Uterus (tissue), 3 donors: ENCODE measurements at regions not wholly inside any gene's neighbourhood (a gene's known extent, or its start where the extent isn't known, plus 50 kb on each side); places are given as distances from the start of the nearest gene placed in this dataset.

ENCODE experiments used
- DNase-seq, 2 donors: peaks; one replicate each; pipeline ENCODE4 v3.0.0-alpha.2; 2019 to 2020
- H3K27ac ChIP-seq, 2 donors: fragments of 200-600 bp; sonication (generic); 1 replicate in 1 of 2; 2 replicates in 1 of 2; pipeline ENCODE4 v1.5.1; 2016 to 2018
- H3K27me3 ChIP-seq, 2 donors: fragments of 200-600 bp; sonication (generic); one replicate each; pipeline ENCODE4 v1.5.1; 2018 to 2019; ENCODE audit warnings: control low read depth in 1 of 2
- H3K36me3 ChIP-seq, 2 donors: fragments of 200-600 bp; sonication (generic); one replicate each; pipeline ENCODE4 v1.5.1; 2019; ENCODE audit warnings: control low read depth in 1 of 2
- H3K4me1 ChIP-seq, 2 donors: fragments of 200-600 bp; sonication (generic); one replicate each; pipeline ENCODE4 v1.5.1; 2018 to 2019; ENCODE audit warnings: control low read depth in 1 of 2
- H3K4me3 ChIP-seq, 2 donors: fragments of 200-600 bp; sonication (generic); 1 replicate in 1 of 2; 2 replicates in 1 of 2; pipeline ENCODE4 v1.5.1; 2018 to 2019; ENCODE audit warnings: mild to moderate bottlenecking in 1 of 2
- H3K9me3 ChIP-seq, 2 donors: fragments of 200-600 bp; sonication (generic); one replicate each; pipeline ENCODE4 v1.5.1; 2019; ENCODE audit warnings: control low read depth in 1 of 2
- POLR2A ChIP-seq, 2 donors: fragments of 450-650 bp; IDR thresholded peaks; one replicate each; pipeline ENCODE4 v1.6.1; 2016; ENCODE audit warnings: antibody characterized with exemption in 2 of 2, mild to moderate bottlenecking in 1 of 2, moderate library complexity in 1 of 2
- intact Hi-C: fragments of 100-400 bp; cut with DNase I; formaldehyde crosslinking; loops from one replicate; pipeline ENCODE4 v1.15.1; 2023; ENCODE audit warnings: low total_unique reads
- TF ChIP-seq, protein P1 (sequence below), 4 experiments: fragments of 200-600 bp in 2 of 4; fragments of 450-650 bp in 2 of 4; sonication (generic) in 2 of 4; IDR thresholded peaks; one replicate each; pipeline ENCODE4 v1.5.1; 2016 to 2019; ENCODE audit warnings: antibody characterized with exemption in 4 of 4, mild to moderate bottlenecking in 2 of 4, moderate library complexity in 1 of 4
- donor health status: DM: yes; HTN: yes; CAD: no.

DNA sequence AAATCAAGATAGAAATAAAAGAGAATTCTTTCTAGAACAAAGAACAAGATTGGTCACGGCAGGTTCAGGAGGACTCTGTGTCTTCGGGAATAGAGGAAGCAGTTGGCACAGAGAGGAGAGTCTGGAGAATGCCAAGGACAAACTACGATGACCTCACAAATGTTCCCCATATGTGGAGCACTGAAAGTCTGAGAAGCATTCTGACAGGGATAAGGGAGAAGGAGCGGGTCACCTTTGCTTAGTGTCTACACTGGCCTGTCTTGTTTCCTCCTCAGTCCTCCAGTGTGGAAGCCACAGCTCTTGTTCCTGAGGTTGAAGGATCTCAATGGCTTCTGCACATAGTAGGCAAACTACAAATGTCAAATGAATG, 338.8 kb downstream of the MYCN start:
- intact Hi-C loops = no loop called here
- no peaks in the 10 kb centered on the region for H3K4me1 ChIP-seq
- no peak overlapping the region for H3K27ac ChIP-seq
- TF ChIP-seq, protein P1, sequence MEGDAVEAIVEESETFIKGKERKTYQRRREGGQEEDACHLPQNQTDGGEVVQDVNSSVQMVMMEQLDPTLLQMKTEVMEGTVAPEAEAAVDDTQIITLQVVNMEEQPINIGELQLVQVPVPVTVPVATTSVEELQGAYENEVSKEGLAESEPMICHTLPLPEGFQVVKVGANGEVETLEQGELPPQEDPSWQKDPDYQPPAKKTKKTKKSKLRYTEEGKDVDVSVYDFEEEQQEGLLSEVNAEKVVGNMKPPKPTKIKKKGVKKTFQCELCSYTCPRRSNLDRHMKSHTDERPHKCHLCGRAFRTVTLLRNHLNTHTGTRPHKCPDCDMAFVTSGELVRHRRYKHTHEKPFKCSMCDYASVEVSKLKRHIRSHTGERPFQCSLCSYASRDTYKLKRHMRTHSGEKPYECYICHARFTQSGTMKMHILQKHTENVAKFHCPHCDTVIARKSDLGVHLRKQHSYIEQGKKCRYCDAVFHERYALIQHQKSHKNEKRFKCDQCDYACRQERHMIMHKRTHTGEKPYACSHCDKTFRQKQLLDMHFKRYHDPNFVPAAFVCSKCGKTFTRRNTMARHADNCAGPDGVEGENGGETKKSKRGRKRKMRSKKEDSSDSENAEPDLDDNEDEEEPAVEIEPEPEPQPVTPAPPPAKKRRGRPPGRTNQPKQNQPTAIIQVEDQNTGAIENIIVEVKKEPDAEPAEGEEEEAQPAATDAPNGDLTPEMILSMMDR (IDR thresholded peaks at IDR 0.05) = no peak
- no peak for TF ChIP-seq POLR2A (IDR thresholded peaks at IDR 0.05)
- no peaks in the 10 kb centered on the region for H3K27me3 ChIP-seq
- H3K36me3 ChIP-seq = no peaks in the 10 kb centered on the region
- H3K9me3 ChIP-seq = no peaks in the 10 kb centered on the region
- no peak for DNase-seq
- H3K4me3 ChIP-seq = no peak overlapping the region

DNA sequence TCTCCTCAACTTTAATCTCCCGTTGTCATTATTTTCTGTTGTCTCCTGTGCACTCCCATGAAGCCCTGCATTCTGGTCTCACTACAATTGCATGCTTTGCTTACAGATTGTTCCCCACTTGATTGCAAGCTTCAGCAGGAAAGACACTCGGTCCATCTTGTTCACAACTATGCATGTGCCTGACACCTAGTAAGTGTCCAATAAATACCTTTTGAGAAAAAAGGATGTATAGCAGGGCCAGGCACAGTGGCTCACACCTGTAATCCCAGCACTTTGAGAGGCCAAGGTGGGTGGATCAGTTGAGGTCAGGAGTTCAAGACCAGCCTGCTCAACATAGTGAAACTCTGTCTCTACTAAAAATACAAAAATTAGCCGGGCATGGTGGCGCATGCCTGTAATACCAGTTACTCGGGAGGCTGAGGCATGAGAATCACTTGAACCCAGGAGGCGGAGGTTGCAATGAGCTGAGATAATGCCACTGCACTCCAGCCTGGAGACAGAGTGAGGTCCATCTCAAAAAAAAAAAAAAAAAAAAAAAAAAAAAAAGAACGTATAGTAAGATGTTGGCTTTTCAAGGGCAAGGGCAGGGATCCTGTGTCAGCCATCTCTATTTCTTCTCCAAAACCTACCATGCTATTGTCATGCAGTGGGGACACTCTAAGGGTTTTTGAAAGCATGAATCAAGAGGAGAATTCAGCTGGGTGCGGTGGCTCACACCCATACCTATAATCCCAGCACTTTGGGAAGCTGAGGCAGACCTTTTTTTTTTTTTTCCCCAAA, 338.3 kb downstream of the MYCN start:
- Histone ChIP-seq H3K9me3 (no peaks in the 10 kb centered on the region), H3K36me3 (no peaks in the 10 kb centered on the region), H3K4me3 (no peak overlapping the region), H3K27ac (no peak overlapping the region), H3K27me3 (no peaks in the 10 kb centered on the region), H3K4me1 (no peaks in the 10 kb centered on the region)
- TF ChIP-seq, protein P1 (IDR thresholded peaks at IDR 0.05) = no peak
- TF ChIP-seq POLR2A (IDR thresholded peaks at IDR 0.05) = no peak
- intact Hi-C loops = no loop called here
- no peak for DNase-seq

DNA sequence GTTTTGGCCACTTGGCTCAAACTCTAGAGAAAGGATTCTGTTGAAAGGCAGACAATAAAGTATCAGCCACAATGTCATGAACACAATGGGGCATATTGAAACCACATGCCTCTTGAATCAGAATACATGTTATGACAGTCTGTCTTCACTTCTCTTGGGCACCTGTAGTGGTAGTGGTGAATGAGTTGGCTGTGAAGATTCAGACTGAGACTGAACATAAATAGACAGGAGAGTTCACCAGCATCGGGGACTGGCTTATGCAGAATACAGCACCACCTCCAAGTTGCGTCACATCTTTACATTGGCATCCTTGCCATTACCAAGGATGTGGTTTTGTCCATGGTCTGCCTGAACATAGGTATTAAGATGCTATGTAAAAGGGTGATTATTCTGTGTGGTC, 336.8 kb downstream of the MYCN start:
- Histone ChIP-seq H3K4me3 (no peak overlapping the region), H3K36me3 (no peaks in the 10 kb centered on the region), H3K27me3 (no peaks in the 10 kb centered on the region), H3K4me1 (no peaks in the 10 kb centered on the region), H3K27ac (no peak overlapping the region), H3K9me3 (no peaks in the 10 kb centered on the region)
- intact Hi-C loops = no loop called here
- no peak for DNase-seq
- TF ChIP-seq POLR2A (IDR thresholded peaks at IDR 0.05) = no peak
- TF ChIP-seq, protein P1 (IDR thresholded peaks at IDR 0.05) = no peak

DNA sequence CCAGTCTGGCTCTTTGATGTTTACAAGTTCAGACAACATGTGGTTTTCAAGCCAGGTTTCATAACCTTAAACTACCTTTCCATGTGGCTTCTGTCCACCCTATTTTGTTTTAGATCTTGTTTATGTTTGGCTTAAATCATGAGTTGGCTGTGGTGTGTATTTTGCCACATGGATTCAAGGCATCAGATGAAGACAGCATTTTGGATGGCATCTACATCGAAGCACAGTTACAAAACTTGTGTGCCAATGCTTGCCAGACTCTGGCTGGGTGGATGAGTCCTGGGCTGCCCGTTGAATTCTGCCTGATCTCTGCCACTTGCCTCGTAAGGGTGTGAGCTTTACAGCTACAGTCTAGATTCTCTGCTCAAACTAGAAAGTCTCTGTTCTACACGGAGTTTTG, 335.3 kb downstream of the MYCN start:
- H3K27ac ChIP-seq = no peak overlapping the region
- H3K27me3 ChIP-seq = no peaks in the 10 kb centered on the region
- H3K4me3 ChIP-seq = no peak overlapping the region
- no peaks in the 10 kb centered on the region for H3K36me3 ChIP-seq
- no peaks in the 10 kb centered on the region for H3K9me3 ChIP-seq
- DNase-seq = no peak
- no peak for TF ChIP-seq POLR2A (IDR thresholded peaks at IDR 0.05)
- TF ChIP-seq, protein P1 (IDR thresholded peaks at IDR 0.05) = no peak
- no peaks in the 10 kb centered on the region for H3K4me1 ChIP-seq
- intact Hi-C loops = no loop called here

DNA sequence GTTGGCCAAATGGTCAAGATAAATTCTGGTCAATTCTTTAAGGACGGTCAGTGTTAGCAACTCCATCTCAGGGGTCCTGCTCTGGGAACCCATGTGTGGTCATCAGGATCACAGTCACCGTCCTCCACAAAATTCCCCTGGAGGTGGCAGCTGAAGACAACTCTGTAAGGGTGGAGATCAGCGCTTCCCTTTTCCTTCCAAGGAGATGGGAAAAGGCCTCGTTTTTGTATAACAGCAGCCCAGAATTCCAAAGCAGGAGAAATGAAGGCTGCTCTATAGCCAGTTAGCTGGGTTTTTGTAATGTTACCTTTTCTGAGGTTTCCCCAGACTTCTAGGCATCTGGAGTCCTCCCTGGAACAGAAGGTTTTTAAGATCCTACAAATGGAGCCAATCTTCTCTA, 334.8 kb downstream of the MYCN start:
- Histone ChIP-seq H3K4me1 (no peaks in the 10 kb centered on the region), H3K9me3 (no peaks in the 10 kb centered on the region), H3K27ac (no peak overlapping the region), H3K27me3 (no peaks in the 10 kb centered on the region), H3K36me3 (no peaks in the 10 kb centered on the region), H3K4me3 (no peak overlapping the region)
- DNase-seq = no peak
- intact Hi-C loops = no loop called here
- TF ChIP-seq, protein P1 (IDR thresholded peaks at IDR 0.05) = no peak
- TF ChIP-seq POLR2A (IDR thresholded peaks at IDR 0.05) = no peak
